IMR-90 (cell line): ENCODE measurements at regions not wholly inside any gene's neighbourhood (a gene's known extent, or its start where the extent isn't known, plus 50 kb on each side); places are given as distances from the start of the nearest gene placed in this dataset.

Experiments
- ATAC-seq: fragments of 200-7000 bp; cut with Tn5 transposase; 2 replicates; pipeline ENCODE4 v1.9.1; 2020; ENCODE audit warnings: low read depth, mild to moderate bottlenecking, moderate library complexity
- BruUV-seq: library from RNA; stranded (reverse); fragments of 400-500 nt; replicated peaks from 2 replicates; lab custom pipeline; 2021; lab: Mats Ljungman, UMichigan
- CTCF ChIA-PET: fragments of 300-600 bp; formaldehyde crosslinking; extraction: SDS; loops from one replicate; lab custom pipeline; 2021; ENCODE audit warnings: antibody characterized with exemption; lab: Yijun Ruan, JAX
- POLR2A ChIA-PET: fragments of 300-600 bp; sonication (Branson Sonifier 250); formaldehyde crosslinking; loops from one replicate; lab custom pipeline; 2022; ENCODE audit warnings: antibody characterized with exemption; ENCODE audit not compliant: unreplicated experiment; lab: Charles Lee
- DNase-seq: peaks from one replicate; pipeline ENCODE4 v3.0.0; 2013
- H2AFZ ChIP-seq: replicated peaks from 2 replicates; pipeline ENCODE3; 2013; ENCODE audit warnings: low read length, mild to moderate bottlenecking; ENCODE audit not compliant: poor library complexity
- H2AK5ac ChIP-seq: 2 replicates; pipeline ENCODE4 v1.6.1; 2013; ENCODE audit warnings: low read depth, low read length, inconsistent platforms
- H2AK9ac ChIP-seq: replicated peaks from 2 replicates; pipeline ENCODE3; 2013; ENCODE audit warnings: mild to moderate bottlenecking, low read depth, low read length, moderate library complexity; ENCODE audit not compliant: poor library complexity
- H2BK120ac ChIP-seq: 2 replicates; pipeline ENCODE4 v1.6.1; 2013; ENCODE audit warnings: low read depth, low read length, inconsistent platforms
- H2BK15ac ChIP-seq: 3 replicates; pipeline ENCODE4 v1.6.1; 2013; ENCODE audit warnings: low read depth, low read length, inconsistent platforms
- H2BK20ac ChIP-seq: 2 replicates; pipeline ENCODE4 v1.6.1; 2013; ENCODE audit warnings: low read depth, mild to moderate bottlenecking, inconsistent platforms, low read length, moderate library complexity
- H2BK5ac ChIP-seq: 2 replicates; pipeline ENCODE4 v1.6.1; 2013; ENCODE audit warnings: mild to moderate bottlenecking, low read depth, low read length, inconsistent platforms; ENCODE audit not compliant: poor library complexity, severe bottlenecking
- H3K14ac ChIP-seq: replicated peaks from 2 replicates; pipeline ENCODE4 v1.6.1; 2013; ENCODE audit warnings: low read depth, low read length, inconsistent platforms
- H3K18ac ChIP-seq: 2 replicates; pipeline ENCODE4 v1.6.1; 2013; ENCODE audit warnings: low read depth, low read length, control low read depth
- H3K23ac ChIP-seq: 2 replicates; pipeline ENCODE4 v1.6.1; 2013; ENCODE audit warnings: low read depth, low read length, inconsistent platforms
- H3K27ac ChIP-seq: 2 replicates; pipeline ENCODE4 v1.5.1; 2013; ENCODE audit warnings: mild to moderate bottlenecking, control low read depth, low read length; ENCODE audit not compliant: insufficient read depth
- H3K27me3 ChIP-seq: 2 replicates; pipeline ENCODE4 v1.6.1; 2013; ENCODE audit warnings: low read length; ENCODE audit not compliant: control insufficient read depth, insufficient read depth
- H3K36me3 ChIP-seq: 2 replicates; pipeline ENCODE4 v1.6.1; 2013; ENCODE audit warnings: low read length, mixed read lengths; ENCODE audit not compliant: control insufficient read depth, insufficient read depth
- H3K4ac ChIP-seq: 2 replicates; pipeline ENCODE4 v1.6.1; 2013; ENCODE audit warnings: low read depth, low read length, inconsistent platforms
- H3K4me1 ChIP-seq: 2 replicates; pipeline ENCODE4 v1.6.1; 2013; ENCODE audit warnings: low read length, mixed read lengths; ENCODE audit not compliant: control insufficient read depth, insufficient read depth
- H3K4me2 ChIP-seq: 2 replicates; pipeline ENCODE4 v1.6.1; 2013; ENCODE audit warnings: low read depth, mild to moderate bottlenecking, control low read depth, low read length, moderate library complexity
- H3K4me3 ChIP-seq: 2 replicates; pipeline ENCODE4 v1.5.1; 2013; ENCODE audit warnings: low read depth, mild to moderate bottlenecking, control low read depth, low read length, moderate library complexity; ENCODE audit not compliant: insufficient read depth
- H3K56ac ChIP-seq: 2 replicates; pipeline ENCODE4 v1.6.1; 2013; ENCODE audit warnings: low read length, inconsistent platforms; ENCODE audit not compliant: insufficient read depth; ENCODE audit errors: extremely low read depth
- H3K79me1 ChIP-seq, 2 experiments: 2 replicates each; pipeline ENCODE4 v1.6.1; 2013; ENCODE audit warnings: low read length in 2 of 2, inconsistent platforms in 1 of 2, low read depth in 1 of 2
- H3K9ac ChIP-seq: 2 replicates; pipeline ENCODE4 v1.6.1; 2013; ENCODE audit warnings: low read depth, low read length, control low read depth
- H3K9me1 ChIP-seq: 2 replicates; pipeline ENCODE4 v1.6.1; 2013; ENCODE audit warnings: low read length, inconsistent platforms; ENCODE audit not compliant: insufficient read depth
- H3K9me3 ChIP-seq: 2 replicates; pipeline ENCODE4 v1.6.1; 2013; ENCODE audit warnings: low read length; ENCODE audit not compliant: control insufficient read depth, insufficient read depth
- H4K20me1 ChIP-seq: 2 replicates; pipeline ENCODE4 v1.6.1; 2013; ENCODE audit warnings: low read length, inconsistent platforms; ENCODE audit not compliant: insufficient read depth
- H4K5ac ChIP-seq: 2 replicates; pipeline ENCODE4 v1.6.1; 2013; ENCODE audit warnings: mild to moderate bottlenecking, low read depth, low read length, control low read depth
- H4K8ac ChIP-seq, 2 experiments: 2 replicates each; pipeline ENCODE4 v1.6.1; 2013; ENCODE audit warnings: low read depth in 2 of 2, low read length in 2 of 2, control low read depth in 1 of 2, inconsistent platforms in 1 of 2
- H4K91ac ChIP-seq: 2 replicates; pipeline ENCODE4 v1.6.1; 2013; ENCODE audit warnings: low read depth, low read length, inconsistent platforms; ENCODE audit not compliant: insufficient read depth
- NFE2L2 ChIP-seq: fragments of 150-350 bp; IDR thresholded peaks from 2 replicates; pipeline ENCODE4 v1.6.1; 2016; ENCODE audit warnings: low read depth, mild to moderate bottlenecking, low read length
- RAD21 ChIP-seq: IDR thresholded peaks from 2 replicates; pipeline ENCODE4 v1.6.1; 2012; ENCODE audit warnings: low read length, improper control_type of control experiment
- RFX5 ChIP-seq: IDR thresholded peaks from 2 replicates; pipeline ENCODE4 v1.8.0; 2012; ENCODE audit warnings: low read depth, mild to moderate bottlenecking, low read length, moderate library complexity
- USF2 ChIP-seq: fragments of 150-350 bp; IDR thresholded peaks from 2 replicates; pipeline ENCODE4 v1.6.1; 2017; ENCODE audit warnings: mild to moderate bottlenecking, antibody characterized with exemption, low read length, low read depth
- dilution Hi-C: fragments of 300-500 bp; cut with HindIII; formaldehyde crosslinking; loops from one replicate; pipeline ENCODE4 v1.14.3; 2018; ENCODE audit warnings: low sequenced_read_pairs; ENCODE audit not compliant: unreplicated experiment
- in situ Hi-C: fragments of 300-500 bp; cut with MboI; formaldehyde crosslinking; loops from 3 replicates; pipeline ENCODE4 v1.14.3; 2019; ENCODE audit warnings: low sequenced_read_pairs, inconsistent platforms, mixed read lengths
- intact Hi-C: fragments of 100-400 bp; cut with micrococcal nuclease; formaldehyde crosslinking; loops from 2 replicates; pipeline ENCODE4 v1.10.0; 2022

GRCh38 chr2:48104418-48104817 lies 198.1 kb upstream of the FBXO11 start:
- H3K18ac ChIP-seq, result no peak overlapping the region
- H4K91ac ChIP-seq, result no peak overlapping the region
- no peak overlapping the region for H3K9ac ChIP-seq
- H3K4me3 ChIP-seq, result no peak overlapping the region
- H4K20me1 ChIP-seq, result no peaks in the 10 kb centered on the region
- H3K9me3 ChIP-seq, result peaks cover 3% of the 10 kb centered on the region; the same call in 1 of the 2 replicates
- H3K14ac ChIP-seq, result no peak overlapping the region
- ATAC-seq (no peak), DNase-seq (no peak)
- no peak overlapping the region for H3K27ac ChIP-seq
- ChIA-PET POLR2A (no interaction called here), CTCF (interaction anchor here (0.7 kb wide), 1 partner anchor 102 kb away, joined by 3 read pairs; no protein-coding TSS in a partner anchor)
- H4K5ac ChIP-seq, result no peak overlapping the region
- no peak overlapping the region for H2AK9ac ChIP-seq
- H3K27me3 ChIP-seq, result no peaks in the 10 kb centered on the region
- H2AFZ ChIP-seq, result no peak overlapping the region
- H2BK20ac ChIP-seq, result no peak overlapping the region
- in situ Hi-C loops (no loop called here), intact Hi-C loops (no loop called here), dilution Hi-C loops (no loop called here)
- no TSS peak for BruUV-seq
- TF ChIP-seq RAD21, result no peak
- TF ChIP-seq NFE2L2, result no peak
- TF ChIP-seq USF2, result peak; percentile 58; the same call in 1 of the 2 replicates
- no peak for TF ChIP-seq RFX5
- no peak overlapping the region for H2AK5ac ChIP-seq
- H4K8ac ChIP-seq, result no peak overlapping the region
- H2BK15ac ChIP-seq, result no peak overlapping the region
- H3K4me1 ChIP-seq, result peaks cover 14% of the 10 kb centered on the region
- no peak overlapping the region for H3K4me2 ChIP-seq
- no peak overlapping the region for H2BK120ac ChIP-seq
- H2BK5ac ChIP-seq, result no peak overlapping the region
- H3K4ac ChIP-seq, result no peak overlapping the region
- H3K56ac ChIP-seq, result no peak overlapping the region
- H3K9me1 ChIP-seq, result peaks cover 7% of the 10 kb centered on the region; the same call in 1 of the 2 replicates
- H3K23ac ChIP-seq, result no peak overlapping the region
- H3K79me1 ChIP-seq, result no peaks in the 10 kb centered on the region
- no peaks in the 10 kb centered on the region for H3K36me3 ChIP-seq
